GM19035 (cell line): ENCODE measurements at regions not wholly inside any gene's neighbourhood (a gene's known extent, or its start where the extent isn't known, plus 50 kb on each side); places are given as distances from the start of the nearest gene placed in this dataset.
"Not testable (repeated sequence)": the region's sequence is repeated elsewhere in the genome, so short reads cannot be mapped to it uniquely, and the experiment has no call there.

Source experiments
- ATAC-seq: cut with Tn5 transposase; IDR thresholded peaks from one replicate; pipeline ENCODE4 v1.9.1; 2021; ENCODE audit not compliant: unreplicated experiment

DNA sequence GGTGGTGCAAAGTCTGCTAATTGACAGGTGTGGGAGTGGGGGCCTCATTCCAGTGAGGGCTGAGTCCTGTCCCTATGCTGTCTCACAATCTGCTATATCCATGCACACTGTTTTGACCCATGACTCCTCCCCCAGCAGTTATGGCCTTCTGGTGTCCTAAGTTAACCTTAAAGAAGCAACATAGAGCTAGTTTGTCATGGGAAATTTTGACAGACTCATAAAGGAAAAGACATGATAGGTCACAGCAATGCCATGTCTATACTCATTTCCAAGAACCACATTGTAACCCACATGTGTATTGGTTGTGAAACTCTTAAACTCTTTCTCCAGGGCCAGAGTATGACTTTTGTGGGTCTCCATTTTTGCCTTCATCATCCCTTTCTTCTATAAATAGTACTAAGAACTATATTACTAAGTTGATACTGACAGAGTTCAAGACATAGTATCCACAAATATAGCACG is 78.2 kb upstream of the SLC1A4 start:
- no peak for ATAC-seq

DNA sequence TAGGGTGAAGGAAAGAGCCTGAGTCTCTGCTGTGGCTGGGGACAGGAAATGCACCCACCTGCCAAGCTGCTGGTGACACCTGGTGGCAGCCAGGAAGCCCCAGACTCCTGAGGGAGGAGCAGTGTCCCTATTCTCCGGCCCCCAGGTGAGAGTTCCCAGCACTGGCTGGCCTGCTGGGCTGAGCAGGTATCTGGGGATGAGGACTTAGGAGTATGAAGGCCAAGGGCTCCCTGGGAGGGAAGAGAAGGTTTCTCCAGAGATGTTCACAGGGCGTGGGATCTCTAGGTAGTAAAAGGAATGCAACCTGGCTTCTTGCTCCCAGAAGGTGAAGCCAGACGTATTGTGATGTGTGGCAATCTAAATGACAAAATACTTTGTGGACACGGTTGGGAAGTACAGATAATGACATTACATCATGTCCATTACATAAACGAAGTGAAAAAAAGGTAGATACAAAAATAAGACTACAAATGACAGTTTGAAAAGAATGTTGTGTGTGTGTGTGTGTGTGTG is 75.8 kb upstream of the SLC1A4 start:
- no peak for ATAC-seq

DNA sequence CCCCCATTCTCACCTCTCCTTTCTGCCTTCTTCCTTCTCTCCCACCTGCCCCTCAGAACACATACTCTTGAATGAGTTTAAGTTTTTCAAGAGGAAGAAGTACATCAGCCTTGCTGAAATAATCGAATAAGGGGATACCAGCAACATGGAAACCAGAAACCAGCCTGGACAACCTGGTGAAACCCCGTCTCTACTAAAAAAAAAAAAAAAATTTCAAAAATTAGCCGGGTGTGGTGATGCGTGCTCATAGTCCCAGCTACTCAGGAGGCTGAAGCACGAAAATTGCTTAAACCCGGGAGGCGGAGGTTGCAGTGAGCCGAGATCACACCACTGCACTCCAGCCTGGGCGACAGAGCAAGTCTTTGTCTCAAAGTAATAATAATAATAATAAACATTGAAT is 75.0 kb upstream of the SLC1A4 start:
- no peak for ATAC-seq

DNA sequence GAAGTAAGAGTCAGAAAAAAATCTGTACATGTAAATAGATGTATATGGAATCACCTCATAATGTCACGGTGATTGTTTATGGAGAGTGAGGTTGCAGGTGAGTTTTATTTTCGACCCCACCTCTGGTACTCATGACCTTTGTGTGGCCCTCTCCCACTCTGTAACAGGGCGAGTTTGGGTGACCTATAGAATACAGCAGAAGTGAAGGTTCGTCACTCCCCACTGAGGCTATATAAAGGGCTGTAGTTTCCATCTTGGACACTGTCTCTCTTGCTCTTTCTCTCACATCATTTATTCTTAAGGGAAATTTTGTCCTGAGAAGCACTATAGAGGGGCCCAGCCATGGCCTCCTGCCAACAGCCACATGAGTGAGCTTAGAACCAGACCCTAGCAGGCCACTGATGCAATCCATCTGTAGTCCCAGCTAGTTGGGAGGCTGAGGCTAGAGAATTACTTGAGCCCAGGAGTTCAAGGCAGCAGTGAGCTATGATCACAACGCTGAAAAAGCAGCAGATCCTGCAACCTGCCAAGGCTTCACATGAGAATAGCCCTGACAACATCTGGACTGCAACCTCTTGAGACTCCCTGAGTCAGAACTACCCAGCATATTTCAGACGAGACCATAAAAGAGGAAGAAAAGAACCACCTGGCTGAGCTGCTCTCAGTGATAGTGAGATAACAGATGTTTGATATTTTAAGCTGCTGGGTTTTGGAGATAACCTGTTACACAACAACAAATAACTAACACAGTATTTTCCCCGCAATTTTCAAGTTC is 74.3 kb upstream of the SLC1A4 start:
- ATAC-seq = peak; percentile 57

DNA sequence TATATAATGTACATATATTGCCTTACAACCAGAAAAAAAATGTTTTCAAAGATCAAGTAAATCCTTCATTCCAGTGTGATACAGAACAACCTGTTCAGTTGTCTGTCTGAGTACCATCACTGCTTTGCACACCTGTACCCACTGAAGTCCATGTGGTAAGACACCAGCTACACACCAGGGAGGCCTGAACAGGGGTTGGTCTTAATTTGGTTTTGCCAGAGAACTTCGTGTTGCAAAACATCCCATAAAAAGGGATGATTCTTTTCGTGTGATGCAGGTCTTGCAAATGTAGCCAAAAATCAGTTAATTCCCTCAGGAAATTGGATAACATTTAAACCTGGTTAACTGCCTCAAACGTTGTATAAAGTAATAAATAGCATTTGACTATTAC is 73.7 kb upstream of the SLC1A4 start:
- ATAC-seq = peak; percentile 2

DNA sequence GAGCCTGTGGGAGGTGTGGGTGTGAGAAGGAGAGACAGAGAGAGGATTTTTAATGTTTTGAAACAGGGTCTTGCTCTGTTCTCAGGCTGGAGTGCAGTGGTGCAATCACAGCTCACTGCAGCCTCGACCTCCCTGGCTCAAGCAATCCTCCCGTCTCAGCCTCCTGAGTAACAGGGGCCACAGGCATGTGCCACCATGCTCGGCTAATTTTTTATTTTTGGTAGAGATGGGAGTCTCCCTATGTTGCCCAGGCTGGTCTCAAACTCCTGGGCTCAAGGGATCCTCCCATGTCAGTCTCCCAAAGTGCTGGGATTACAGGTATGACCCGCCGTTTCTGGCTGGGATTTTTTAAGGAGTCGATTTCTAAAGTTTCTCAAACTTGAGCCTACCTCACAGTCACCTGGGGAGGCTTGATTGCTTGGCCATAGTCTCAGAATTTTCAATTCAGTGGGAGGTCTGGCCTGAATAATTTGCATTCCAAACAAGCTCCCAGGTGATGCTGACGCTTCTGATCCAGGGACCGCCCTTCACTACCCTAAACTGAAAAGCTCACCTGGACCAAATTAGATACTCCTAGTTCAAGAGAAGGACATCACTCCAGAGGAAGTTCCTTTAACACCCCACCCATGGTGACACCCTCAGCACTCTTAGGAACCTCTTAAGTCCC is 70.8 kb upstream of the SLC1A4 start:
- no peak for ATAC-seq

DNA sequence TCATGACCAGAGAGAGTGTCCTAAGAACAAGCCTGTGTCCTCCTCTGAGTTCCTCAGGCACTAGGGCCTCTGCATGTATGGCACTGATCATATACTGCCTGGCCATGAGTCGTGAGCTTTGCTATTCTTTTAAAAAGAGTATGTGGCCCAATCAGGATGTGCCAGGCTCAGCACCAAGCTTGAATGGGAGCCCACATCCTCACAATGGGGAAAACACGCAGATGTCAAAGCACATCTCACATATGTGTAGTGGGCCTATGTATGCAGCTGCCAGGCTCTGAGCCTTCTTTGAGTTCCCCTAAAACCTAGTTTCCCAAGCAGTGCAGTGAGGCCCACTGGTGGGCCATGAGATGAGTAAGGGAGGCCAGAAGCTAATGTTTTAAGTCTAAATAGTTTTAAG is 69.9 kb upstream of the SLC1A4 start:
- ATAC-seq = no peak

DNA sequence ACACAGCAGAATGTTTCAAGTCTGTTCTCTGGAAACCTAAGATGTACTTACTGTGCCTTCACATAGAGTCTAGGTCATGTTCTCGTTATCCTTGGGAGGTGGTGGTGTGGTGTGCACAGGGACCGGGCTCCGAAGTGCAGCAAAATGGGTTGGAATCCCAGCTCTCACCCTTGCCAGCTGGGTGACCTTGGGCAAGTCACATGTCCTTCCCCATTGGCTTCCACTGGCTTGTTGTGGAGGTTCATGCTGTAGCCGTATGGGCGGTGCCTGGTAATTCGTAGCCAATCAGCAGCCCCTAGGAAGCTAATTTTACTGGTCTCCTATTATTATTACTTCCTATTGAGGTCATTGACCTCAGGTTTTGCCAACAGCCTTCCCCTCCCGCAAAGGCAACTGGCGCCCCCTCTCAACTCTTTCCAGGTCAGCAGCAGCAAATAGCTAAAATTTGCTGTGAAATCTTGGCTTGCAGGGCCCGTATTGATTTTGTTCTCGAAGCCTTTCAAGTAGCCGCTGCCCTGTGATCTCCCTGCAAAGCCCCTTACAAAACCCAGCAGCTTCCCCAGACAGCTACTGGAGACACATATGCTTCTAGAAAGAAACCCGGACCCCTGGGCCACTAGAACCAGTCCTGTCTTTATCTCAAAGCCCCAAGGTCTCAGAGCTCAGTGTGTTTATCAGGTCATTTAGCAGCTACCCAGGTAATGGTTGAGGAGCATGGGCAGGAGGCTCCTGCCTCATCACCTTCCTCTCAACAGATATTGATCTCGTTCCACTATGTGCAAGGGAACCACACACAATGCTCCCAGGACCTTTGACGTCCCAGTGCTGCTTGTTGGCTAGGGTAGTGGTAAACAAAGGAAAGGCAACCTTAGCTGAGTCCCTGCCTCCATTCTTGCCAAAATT is 66.5 kb upstream of the SLC1A4 start:
- ATAC-seq = no peak

DNA sequence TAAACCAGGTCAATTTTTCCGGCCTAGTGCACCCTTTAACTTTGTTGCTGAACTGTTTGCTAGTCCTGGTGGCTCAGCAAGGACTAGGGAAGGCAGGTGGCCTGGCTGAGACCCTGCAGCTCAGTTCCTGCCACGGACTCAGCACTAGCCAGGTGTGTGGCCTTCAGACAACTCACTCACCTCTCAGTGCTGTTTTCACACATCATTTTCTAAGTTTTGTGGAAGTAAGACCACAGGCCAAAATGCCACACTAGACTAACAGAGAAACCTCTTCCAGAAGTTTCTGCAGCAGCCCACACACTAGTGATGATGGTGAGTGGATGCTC is 65.9 kb upstream of the SLC1A4 start:
- no peak for ATAC-seq

DNA sequence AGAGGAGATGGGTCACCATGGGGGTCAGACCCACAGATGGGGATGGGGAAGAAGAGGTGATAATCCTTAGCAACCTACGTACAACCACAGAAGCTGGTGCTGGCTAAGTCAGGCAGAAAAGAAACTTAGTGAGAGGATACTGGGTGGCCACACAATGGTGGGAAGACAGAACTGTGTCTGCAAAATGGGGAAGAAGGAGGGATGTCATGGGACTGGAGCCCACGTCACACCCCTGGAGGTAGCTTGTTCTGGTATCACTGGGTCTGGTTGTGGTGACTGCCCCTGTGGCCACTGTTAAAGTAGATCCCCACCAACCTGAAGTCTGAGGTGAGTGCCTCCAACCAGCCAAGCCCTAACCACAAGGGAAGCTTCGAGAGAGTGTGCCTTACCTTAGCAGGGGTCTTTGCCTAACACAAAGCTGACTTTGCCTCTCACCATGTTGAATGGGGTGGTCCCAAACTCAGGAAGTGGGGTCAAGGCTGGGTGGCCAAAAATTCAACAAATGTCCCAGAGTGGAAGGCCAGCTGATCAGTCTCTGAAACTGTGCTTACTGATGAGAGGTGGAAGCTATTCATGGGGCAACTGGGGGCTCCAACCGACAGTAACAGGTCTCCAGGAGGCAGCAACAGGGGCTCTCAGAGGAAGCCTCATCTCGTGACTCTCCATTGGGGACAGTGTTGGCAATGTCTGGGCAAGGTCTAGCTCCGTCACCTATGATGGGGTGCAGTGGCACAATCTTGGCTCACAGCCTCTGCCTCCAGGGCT is 64.8 kb upstream of the SLC1A4 start:
- ATAC-seq = no peak

DNA sequence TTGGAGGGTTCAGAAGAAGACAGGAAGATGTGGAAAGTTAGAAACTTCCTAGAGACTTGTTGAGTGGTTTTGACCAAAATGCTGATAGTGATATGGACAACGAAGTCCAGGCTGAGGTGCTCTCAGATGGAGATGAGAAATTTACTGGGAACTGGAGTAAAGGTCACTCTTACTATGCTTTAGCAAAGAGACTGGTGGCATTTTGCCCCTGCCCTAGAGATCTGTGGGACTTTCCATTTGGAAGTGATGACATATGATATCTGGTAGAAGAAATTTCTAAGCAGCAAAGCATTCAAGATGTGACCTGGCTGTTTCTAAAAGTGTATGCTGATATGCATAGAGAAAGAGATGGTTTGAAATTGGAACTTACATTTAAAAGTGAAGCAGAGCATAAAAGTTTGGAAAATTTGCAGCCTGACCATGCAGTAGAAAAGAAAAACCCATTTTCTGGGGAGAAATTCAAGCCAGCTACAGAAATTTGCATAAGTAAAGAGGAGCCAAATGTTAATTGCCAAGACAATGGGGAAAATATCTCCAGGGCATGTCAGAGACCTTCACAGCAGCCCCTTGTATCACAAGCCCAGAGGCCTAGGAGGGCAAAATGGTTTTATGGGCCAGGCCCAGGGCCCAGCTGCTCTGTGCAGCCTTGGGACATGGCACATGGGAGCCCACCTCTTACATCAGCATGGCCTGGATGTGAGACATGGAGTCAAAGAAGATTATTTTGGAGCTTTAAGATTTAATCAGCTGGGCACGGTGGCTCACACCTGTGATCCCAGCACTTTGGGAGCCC is 63.1 kb upstream of the SLC1A4 start:
- ATAC-seq = not testable (repeated sequence)

DNA sequence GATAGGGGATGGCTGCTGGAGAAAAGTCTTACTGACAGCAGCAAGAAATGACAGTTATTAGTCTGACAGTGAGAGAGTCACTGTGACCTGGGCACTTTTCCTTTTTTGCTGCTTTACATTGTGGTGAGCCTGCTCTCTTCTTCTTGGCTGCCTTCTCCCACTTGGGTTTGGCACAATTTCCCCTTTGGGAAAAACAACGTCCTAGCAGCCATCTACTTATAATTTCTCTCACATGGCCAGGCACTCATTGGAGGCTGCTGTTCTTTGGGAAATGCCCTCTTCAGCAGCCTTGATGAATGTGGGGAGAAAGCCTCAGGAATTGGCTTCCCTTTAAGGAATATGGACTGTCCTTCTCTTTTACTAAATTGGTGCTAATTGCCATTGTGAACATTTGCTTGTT is 60.4 kb upstream of the SLC1A4 start:
- ATAC-seq = no peak

DNA sequence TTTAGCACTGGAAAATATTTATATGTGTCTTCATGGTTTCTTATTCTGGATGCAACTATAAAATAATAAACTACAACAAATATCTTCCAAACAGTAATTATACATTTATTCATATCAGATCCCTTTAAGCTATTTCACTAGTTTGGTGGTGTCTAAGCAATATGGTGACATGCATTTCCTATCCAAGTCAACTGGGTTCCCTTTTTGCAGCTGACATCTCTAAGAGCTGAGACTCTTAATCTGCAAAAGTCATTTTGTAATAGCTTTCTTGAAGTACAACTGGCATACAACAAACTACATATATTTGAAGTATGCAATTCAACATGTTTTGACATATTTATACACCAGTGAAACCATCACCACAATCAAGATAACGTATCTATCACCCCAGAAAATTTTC is 59.9 kb upstream of the SLC1A4 start:
- no peak for ATAC-seq

DNA sequence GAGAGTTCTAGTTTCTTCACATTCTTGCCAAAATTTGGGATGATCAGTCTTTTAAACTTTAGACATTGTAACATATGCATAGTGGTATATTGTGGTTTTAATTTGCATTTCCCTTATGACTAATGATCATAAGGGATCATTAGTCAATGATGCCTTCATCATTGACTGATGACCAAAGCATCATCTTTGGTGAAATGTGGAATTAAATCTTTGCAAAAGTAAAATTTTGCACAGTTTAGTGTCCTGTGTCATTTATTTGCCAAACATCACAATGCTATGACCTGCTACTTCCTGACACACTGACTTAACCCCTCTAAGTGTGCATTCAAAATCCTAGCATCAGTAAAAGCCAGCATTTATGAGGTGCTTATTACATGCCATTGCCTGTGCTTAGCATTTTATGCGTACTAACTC is 58.9 kb upstream of the SLC1A4 start:
- no peak for ATAC-seq

DNA sequence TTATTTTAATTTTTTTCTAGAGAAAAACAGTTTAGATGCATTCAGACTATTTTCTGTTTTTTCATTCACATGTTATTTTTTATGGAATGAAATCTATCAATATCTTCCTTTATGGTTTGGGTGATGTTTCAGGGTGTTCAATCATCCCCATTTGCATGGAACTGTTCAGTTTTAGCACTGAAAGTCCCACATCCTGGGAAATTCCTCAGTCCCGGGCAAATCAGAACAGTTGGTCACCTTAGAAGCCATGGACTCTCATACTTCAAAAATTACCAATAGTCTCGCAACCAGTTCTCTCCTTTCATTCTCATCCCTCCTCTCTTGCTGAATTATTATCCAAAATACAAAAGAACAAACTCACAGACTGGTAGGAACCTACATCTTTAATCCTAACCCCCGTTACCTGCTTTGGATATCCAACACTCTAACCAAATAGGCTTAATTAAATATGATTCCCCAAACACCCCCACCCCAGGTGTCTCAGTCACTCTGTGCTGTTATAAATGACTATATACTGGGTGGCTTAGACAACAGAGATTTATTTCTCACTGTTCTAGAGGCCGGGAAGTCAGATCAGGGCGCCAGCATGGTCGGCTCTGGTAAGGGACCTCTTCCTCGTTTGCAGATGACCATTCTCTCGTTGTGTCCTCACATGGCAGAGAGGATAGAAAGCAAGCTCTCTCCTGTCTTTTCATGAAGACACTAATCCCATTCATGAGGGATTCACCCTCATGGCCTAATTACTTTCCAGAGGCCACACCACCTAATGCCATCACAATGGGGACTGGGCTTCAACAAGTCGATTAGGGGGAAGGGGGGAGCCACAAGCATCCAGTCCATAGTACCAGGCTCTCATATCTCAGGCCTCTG is 57.7 kb upstream of the SLC1A4 start:
- no peak for ATAC-seq

DNA sequence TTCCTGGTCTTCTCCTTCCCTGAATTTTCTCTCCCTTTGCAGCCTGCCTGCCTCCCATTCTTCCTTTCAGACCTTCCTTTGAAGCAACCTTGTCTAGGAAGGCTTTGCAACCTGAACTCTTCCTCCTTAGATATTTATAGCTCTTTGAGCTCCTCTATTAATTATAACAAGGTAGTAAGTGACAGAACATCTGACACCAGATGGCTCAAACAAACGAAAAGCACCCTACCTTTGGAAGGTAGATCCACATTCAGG is 57.2 kb upstream of the SLC1A4 start:
- no peak for ATAC-seq

DNA sequence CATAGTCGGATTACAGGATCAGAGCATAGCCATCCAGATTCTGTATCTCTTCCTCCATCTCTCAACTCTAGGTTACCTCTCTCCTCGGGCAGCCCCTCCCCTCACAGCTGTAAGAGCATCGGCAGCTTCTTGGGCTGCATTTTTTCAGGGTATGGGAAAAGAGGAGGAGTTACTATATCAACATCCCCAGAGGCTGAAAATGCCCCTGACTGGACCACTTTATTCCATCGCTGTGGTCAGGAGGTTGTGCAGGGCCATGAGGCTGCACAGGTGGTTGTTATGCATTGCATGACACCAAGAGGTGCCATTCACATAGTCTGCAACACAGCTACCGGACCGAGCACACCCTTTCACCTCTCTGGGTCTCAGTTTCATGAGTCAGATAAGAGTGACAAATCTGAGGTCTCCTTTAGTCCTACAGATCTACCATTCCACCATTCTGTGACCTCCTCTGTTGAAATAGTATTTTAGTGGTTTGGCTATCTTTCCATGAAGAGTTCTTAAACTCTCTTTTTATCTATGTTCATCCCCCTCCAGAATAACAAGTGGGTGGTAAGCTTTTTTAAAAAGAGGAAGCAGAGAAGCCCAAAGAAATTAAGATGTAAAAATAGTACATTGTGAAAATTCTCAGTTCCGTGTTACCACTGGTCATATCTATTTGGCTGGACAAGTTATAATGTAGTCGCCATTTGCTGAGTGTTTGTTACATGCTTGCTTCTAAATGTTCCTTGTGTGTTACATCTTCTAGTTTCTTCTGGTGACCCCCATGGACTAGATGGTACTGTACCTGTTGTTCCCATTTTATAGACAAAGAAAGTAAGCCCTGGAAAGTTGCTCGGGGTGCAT is 56.6 kb upstream of the SLC1A4 start:
- peak; percentile 84 for ATAC-seq

DNA sequence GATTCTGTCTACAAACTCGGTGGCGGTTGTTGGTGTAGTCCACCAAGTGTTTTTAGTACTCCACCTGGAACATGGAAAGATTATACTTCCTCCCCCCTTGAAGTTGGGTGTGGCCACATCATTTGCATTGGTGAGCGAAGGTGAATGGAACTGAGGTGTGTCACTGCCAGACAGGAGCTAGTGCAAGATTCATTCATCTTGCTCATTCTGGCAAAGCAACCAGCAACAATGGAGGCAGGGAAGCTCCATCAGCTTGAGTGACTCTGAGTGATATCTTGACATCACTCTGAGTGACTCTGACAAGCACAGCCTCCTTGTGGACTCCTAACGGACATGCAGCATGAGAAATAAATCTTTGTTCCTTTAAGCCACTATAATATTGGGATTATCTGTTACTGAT is 54.7 kb upstream of the SLC1A4 start:
- no peak for ATAC-seq
